Panc1 (cell line): ENCODE measurements at regions not wholly inside any gene's neighbourhood (a gene's known extent, or its start where the extent isn't known, plus 50 kb on each side); places are given as distances from the start of the nearest gene placed in this dataset.

Experiments used
- CTCF ChIP-seq: fragments of 450-650 bp; IDR thresholded peaks from 2 replicates; pipeline ENCODE4 v1.5.1; 2017; ENCODE audit warnings: mild to moderate bottlenecking
- POLR2AphosphoS5 ChIP-seq: IDR thresholded peaks from 2 replicates; pipeline ENCODE4 v1.6.1; 2012; ENCODE audit warnings: mild to moderate bottlenecking, low read depth, low read length, moderate library complexity
- REST ChIP-seq, 2 experiments: IDR thresholded peaks; 2 replicates each; pipeline ENCODE4 v1.6.1; 2011 to 2012; ENCODE audit warnings: low read depth in 2 of 2, control low read depth in 1 of 2, low read length in 1 of 2, mild to moderate bottlenecking in 1 of 2, moderate library complexity in 1 of 2; ENCODE audit not compliant: insufficient read depth in 1 of 2
- SIN3A ChIP-seq: IDR thresholded peaks from 2 replicates; pipeline ENCODE4 v1.6.1; 2012; ENCODE audit warnings: low read depth, mild to moderate bottlenecking, low read length, moderate library complexity, borderline replicate concordance; ENCODE audit not compliant: insufficient read depth
- TCF7L2 ChIP-seq: IDR thresholded peaks from 2 replicates; pipeline ENCODE4 v1.6.1; 2011; ENCODE audit warnings: mild to moderate bottlenecking, low read depth, low read length, inconsistent platforms

GRCh38 chr4:149218672-149219071 is 597.0 kb downstream of the IQCM start:
- TF ChIP-seq CTCF (no peak), TCF7L2 (no peak), SIN3A (no peak), REST (IDR thresholded peaks at IDR 0.05; ENCODE audit: insufficient read depth in 1 of 2, low read depth in 2 of 2, low read length in 1 of 2) (no peak), POLR2AphosphoS5 (no peak)
